ENCODE measurements at regions not wholly inside any gene's neighbourhood (a gene's known extent, or its start where the extent isn't known, plus 50 kb on each side); places are given as distances from the start of the nearest gene placed in this dataset.

GRCh38 chr1:224542783-224543440, 73.2 kb upstream of the CNIH3 start:
- H3K4me3 Mint-ChIP-seq (ENCODE audit: unreplicated experiment): no peak overlapping the region
- ChIA-PET CTCF (interaction anchor here (0.6 to 5.7 kb wide), 11 partner anchors 10 to 380 kb away, joined by 3 to 64 read pairs (median 4); no protein-coding TSS in a partner anchor), POLR2A (interaction anchor here (2.3 kb wide), 1 partner anchor 13 kb away, joined by 10 read pairs; no protein-coding TSS in a partner anchor)
- no peaks in the 10 kb centered on the region for H3K36me3 Mint-ChIP-seq (ENCODE audit: insufficient read depth, unreplicated experiment)
- H3K9me3 Mint-ChIP-seq (ENCODE audit: unreplicated experiment): peaks cover 9% of the 10 kb centered on the region
- intact Hi-C loops (cut with micrococcal nuclease): no loop called here
- BruUV-seq (replicated peaks): no TSS peak
- peak overlapping the region; percentile 59 for H3K27ac Mint-ChIP-seq (ENCODE audit: low read depth, unreplicated experiment)
- no peaks in the 10 kb centered on the region for H3K27me3 Mint-ChIP-seq (ENCODE audit: insufficient read depth, unreplicated experiment)
- TF ChIP-seq, protein P1, sequence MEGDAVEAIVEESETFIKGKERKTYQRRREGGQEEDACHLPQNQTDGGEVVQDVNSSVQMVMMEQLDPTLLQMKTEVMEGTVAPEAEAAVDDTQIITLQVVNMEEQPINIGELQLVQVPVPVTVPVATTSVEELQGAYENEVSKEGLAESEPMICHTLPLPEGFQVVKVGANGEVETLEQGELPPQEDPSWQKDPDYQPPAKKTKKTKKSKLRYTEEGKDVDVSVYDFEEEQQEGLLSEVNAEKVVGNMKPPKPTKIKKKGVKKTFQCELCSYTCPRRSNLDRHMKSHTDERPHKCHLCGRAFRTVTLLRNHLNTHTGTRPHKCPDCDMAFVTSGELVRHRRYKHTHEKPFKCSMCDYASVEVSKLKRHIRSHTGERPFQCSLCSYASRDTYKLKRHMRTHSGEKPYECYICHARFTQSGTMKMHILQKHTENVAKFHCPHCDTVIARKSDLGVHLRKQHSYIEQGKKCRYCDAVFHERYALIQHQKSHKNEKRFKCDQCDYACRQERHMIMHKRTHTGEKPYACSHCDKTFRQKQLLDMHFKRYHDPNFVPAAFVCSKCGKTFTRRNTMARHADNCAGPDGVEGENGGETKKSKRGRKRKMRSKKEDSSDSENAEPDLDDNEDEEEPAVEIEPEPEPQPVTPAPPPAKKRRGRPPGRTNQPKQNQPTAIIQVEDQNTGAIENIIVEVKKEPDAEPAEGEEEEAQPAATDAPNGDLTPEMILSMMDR (IDR thresholded peaks at IDR 0.05; ENCODE audit: unreplicated experiment): no peak
- peak; percentile 92 for DNase-seq (ENCODE audit: unreplicated experiment)
- peaks cover 22% of the 10 kb centered on the region for H3K4me1 Mint-ChIP-seq (ENCODE audit: insufficient read depth, unreplicated experiment)

DNA sequence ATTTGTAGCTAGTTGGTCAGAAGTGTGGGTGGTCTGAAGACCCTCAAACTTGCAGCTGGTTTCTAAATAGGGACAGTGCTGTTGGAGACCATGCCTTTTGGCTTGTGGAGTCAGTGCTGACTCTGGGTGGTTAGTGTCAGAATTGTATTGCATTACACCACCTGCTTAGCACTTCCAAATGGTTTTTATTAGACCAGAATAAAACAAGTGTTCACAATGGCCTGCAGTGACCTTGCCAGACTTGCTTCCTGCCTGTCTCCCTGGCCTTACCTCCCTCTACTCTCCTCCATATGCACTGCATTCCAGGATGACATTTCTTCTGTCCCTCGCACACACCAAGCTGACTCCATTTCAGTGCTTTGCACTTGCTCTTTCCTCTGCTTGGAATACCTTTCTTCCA, 72.7 kb upstream of the CNIH3 start:
- H3K36me3 Mint-ChIP-seq (ENCODE audit: insufficient read depth, unreplicated experiment): no peaks in the 10 kb centered on the region
- H3K4me1 Mint-ChIP-seq (ENCODE audit: insufficient read depth, unreplicated experiment): peaks cover 22% of the 10 kb centered on the region
- no peak overlapping the region for H3K4me3 Mint-ChIP-seq (ENCODE audit: unreplicated experiment)
- DNase-seq (ENCODE audit: unreplicated experiment): no peak
- intact Hi-C loops (cut with micrococcal nuclease): no loop called here
- no TSS peak for BruUV-seq (replicated peaks)
- CTCF ChIA-PET: interaction anchor here (0.6 to 5.7 kb wide), 11 partner anchors 10 to 379 kb away, joined by 3 to 64 read pairs (median 4); no protein-coding TSS in a partner anchor
- TF ChIP-seq, protein P1 (IDR thresholded peaks at IDR 0.05; ENCODE audit: unreplicated experiment): no peak
- POLR2A ChIA-PET: interaction anchor here (2.3 kb wide), 1 partner anchor 14 kb away, joined by 10 read pairs; no protein-coding TSS in a partner anchor
- peaks cover 9% of the 10 kb centered on the region for H3K9me3 Mint-ChIP-seq (ENCODE audit: unreplicated experiment)
- H3K27me3 Mint-ChIP-seq (ENCODE audit: insufficient read depth, unreplicated experiment): no peaks in the 10 kb centered on the region
- peak overlapping the region; percentile 59 for H3K27ac Mint-ChIP-seq (ENCODE audit: low read depth, unreplicated experiment)

DNA sequence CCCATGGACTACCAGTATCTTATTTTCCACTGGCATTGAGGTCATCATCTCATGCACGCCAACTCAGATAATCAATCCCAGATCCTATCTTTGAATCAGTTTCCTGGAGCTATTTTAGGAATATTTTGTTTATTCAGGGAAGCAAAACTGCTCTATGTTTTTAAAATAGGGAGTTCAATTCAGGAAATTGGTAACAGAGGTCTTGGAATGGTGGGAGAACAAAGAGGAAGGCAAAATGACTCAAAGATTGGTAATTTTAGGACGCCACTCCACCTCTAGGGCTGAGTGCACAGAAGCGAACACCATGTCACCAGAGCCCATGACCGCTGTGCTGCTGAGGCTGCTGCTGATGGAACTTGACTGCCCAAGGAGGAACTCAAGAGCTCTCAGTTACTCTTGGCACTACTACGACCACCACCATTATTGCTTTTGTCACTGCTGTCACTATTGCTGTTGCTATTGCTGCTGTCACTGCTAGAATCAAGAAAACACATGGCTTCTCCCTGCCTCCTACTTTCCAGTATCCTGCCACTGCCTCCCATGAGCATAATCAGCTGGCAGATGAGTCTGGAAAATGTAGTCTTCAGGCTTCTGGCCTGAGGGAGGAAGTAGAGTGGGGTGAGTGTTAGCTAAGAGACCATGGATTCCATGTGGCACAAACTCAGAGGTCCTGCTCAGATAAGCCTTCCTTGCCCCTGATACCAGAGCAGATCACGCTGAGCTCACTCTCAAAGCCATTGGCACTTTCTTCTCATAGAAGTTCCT, 71.6 kb upstream of the CNIH3 start:
- TF ChIP-seq, protein P1 (IDR thresholded peaks at IDR 0.05; ENCODE audit: unreplicated experiment): no peak
- peaks cover 3% of the 10 kb centered on the region for H3K9me3 Mint-ChIP-seq (ENCODE audit: unreplicated experiment)
- ChIA-PET CTCF (interaction anchor here (0.5 to 5.7 kb wide), 11 partner anchors 13 to 378 kb away, joined by 3 to 64 read pairs (median 4); no protein-coding TSS in a partner anchor), POLR2A (interaction anchor here (0.6 to 1.2 kb wide), 2 partner anchors 10 to 21 kb away, joined by 3 to 6 read pairs; no protein-coding TSS in a partner anchor)
- peaks cover 22% of the 10 kb centered on the region for H3K4me1 Mint-ChIP-seq (ENCODE audit: insufficient read depth, unreplicated experiment)
- no peak overlapping the region for H3K4me3 Mint-ChIP-seq (ENCODE audit: unreplicated experiment)
- intact Hi-C loops (cut with micrococcal nuclease): no loop called here
- no peaks in the 10 kb centered on the region for H3K27me3 Mint-ChIP-seq (ENCODE audit: insufficient read depth, unreplicated experiment)
- H3K27ac Mint-ChIP-seq (ENCODE audit: low read depth, unreplicated experiment): no peak overlapping the region
- DNase-seq (ENCODE audit: unreplicated experiment): no peak
- no peaks in the 10 kb centered on the region for H3K36me3 Mint-ChIP-seq (ENCODE audit: insufficient read depth, unreplicated experiment)
- no TSS peak for BruUV-seq (replicated peaks)

DNA sequence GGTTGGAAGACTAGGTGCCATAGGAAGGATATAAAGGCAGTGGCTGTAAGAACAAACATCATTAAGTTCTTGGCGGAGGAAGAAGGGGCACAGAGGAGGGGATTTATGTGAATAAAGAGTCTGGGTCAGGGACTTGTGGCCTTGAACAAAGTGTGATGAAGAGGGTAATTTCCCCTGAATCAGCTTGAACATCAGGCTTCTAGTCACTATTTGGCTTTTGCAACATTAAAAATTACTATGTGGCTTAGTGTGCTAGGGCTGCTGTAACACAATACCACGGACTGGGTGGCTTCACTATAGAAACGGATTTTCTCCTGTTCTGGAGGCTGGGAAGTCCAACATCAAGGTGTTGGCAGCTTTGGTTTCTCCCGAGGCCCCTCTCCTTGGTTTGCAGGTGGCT, 70.5 kb upstream of the CNIH3 start:
- TF ChIP-seq, protein P1 (IDR thresholded peaks at IDR 0.05; ENCODE audit: unreplicated experiment): no peak
- DNase-seq (ENCODE audit: unreplicated experiment): no peak
- H3K9me3 Mint-ChIP-seq (ENCODE audit: unreplicated experiment): no peaks in the 10 kb centered on the region
- no peaks in the 10 kb centered on the region for H3K36me3 Mint-ChIP-seq (ENCODE audit: insufficient read depth, unreplicated experiment)
- CTCF ChIA-PET: interaction anchor here (0.6 to 5.7 kb wide), 6 partner anchors 32 to 383 kb away, joined by 3 to 64 read pairs (median 6); no protein-coding TSS in a partner anchor
- no peak overlapping the region for H3K4me3 Mint-ChIP-seq (ENCODE audit: unreplicated experiment)
- no TSS peak for BruUV-seq (replicated peaks)
- POLR2A ChIA-PET: interaction anchor here (0.6 kb wide), 2 partner anchors 40 to 77 kb away, joined by 3 read pairs; no protein-coding TSS in a partner anchor
- peaks cover 22% of the 10 kb centered on the region for H3K4me1 Mint-ChIP-seq (ENCODE audit: insufficient read depth, unreplicated experiment)
- H3K27me3 Mint-ChIP-seq (ENCODE audit: insufficient read depth, unreplicated experiment): no peaks in the 10 kb centered on the region
- intact Hi-C loops (cut with micrococcal nuclease): no loop called here
- no peak overlapping the region for H3K27ac Mint-ChIP-seq (ENCODE audit: low read depth, unreplicated experiment)

All from MCF 10A (cell line).